IMR-90 (cell line): ENCODE measurements at regions not wholly inside any gene's neighbourhood (a gene's known extent, or its start where the extent isn't known, plus 50 kb on each side); places are given as distances from the start of the nearest gene placed in this dataset.

ENCODE experiments used
- ATAC-seq: fragments of 200-7000 bp; cut with Tn5 transposase; 2 replicates; pipeline ENCODE4 v1.9.1; 2020; ENCODE audit warnings: low read depth, mild to moderate bottlenecking, moderate library complexity
- BruUV-seq: library from RNA; stranded (reverse); fragments of 400-500 nt; replicated peaks from 2 replicates; lab custom pipeline; 2021; lab: Mats Ljungman, UMichigan
- CTCF ChIA-PET: fragments of 300-600 bp; formaldehyde crosslinking; extraction: SDS; loops from one replicate; lab custom pipeline; 2021; ENCODE audit warnings: antibody characterized with exemption; lab: Yijun Ruan, JAX
- POLR2A ChIA-PET: fragments of 300-600 bp; sonication (Branson Sonifier 250); formaldehyde crosslinking; loops from one replicate; lab custom pipeline; 2022; ENCODE audit warnings: antibody characterized with exemption; ENCODE audit not compliant: unreplicated experiment; lab: Charles Lee
- DNase-seq: peaks from one replicate; pipeline ENCODE4 v3.0.0; 2013
- H2AFZ ChIP-seq: replicated peaks from 2 replicates; pipeline ENCODE3; 2013; ENCODE audit warnings: low read length, mild to moderate bottlenecking; ENCODE audit not compliant: poor library complexity
- H2AK5ac ChIP-seq: 2 replicates; pipeline ENCODE4 v1.6.1; 2013; ENCODE audit warnings: low read depth, low read length, inconsistent platforms
- H2AK9ac ChIP-seq: replicated peaks from 2 replicates; pipeline ENCODE3; 2013; ENCODE audit warnings: mild to moderate bottlenecking, low read depth, low read length, moderate library complexity; ENCODE audit not compliant: poor library complexity
- H2BK120ac ChIP-seq: 2 replicates; pipeline ENCODE4 v1.6.1; 2013; ENCODE audit warnings: low read depth, low read length, inconsistent platforms
- H2BK15ac ChIP-seq: 3 replicates; pipeline ENCODE4 v1.6.1; 2013; ENCODE audit warnings: low read depth, low read length, inconsistent platforms
- H2BK20ac ChIP-seq: 2 replicates; pipeline ENCODE4 v1.6.1; 2013; ENCODE audit warnings: low read depth, mild to moderate bottlenecking, inconsistent platforms, low read length, moderate library complexity
- H2BK5ac ChIP-seq: 2 replicates; pipeline ENCODE4 v1.6.1; 2013; ENCODE audit warnings: mild to moderate bottlenecking, low read depth, low read length, inconsistent platforms; ENCODE audit not compliant: poor library complexity, severe bottlenecking
- H3K14ac ChIP-seq: replicated peaks from 2 replicates; pipeline ENCODE4 v1.6.1; 2013; ENCODE audit warnings: low read depth, low read length, inconsistent platforms
- H3K18ac ChIP-seq: 2 replicates; pipeline ENCODE4 v1.6.1; 2013; ENCODE audit warnings: low read depth, low read length, control low read depth
- H3K23ac ChIP-seq: 2 replicates; pipeline ENCODE4 v1.6.1; 2013; ENCODE audit warnings: low read depth, low read length, inconsistent platforms
- H3K27ac ChIP-seq: 2 replicates; pipeline ENCODE4 v1.5.1; 2013; ENCODE audit warnings: mild to moderate bottlenecking, control low read depth, low read length; ENCODE audit not compliant: insufficient read depth
- H3K27me3 ChIP-seq: 2 replicates; pipeline ENCODE4 v1.6.1; 2013; ENCODE audit warnings: low read length; ENCODE audit not compliant: control insufficient read depth, insufficient read depth
- H3K36me3 ChIP-seq: 2 replicates; pipeline ENCODE4 v1.6.1; 2013; ENCODE audit warnings: low read length, mixed read lengths; ENCODE audit not compliant: control insufficient read depth, insufficient read depth
- H3K4ac ChIP-seq: 2 replicates; pipeline ENCODE4 v1.6.1; 2013; ENCODE audit warnings: low read depth, low read length, inconsistent platforms
- H3K4me1 ChIP-seq: 2 replicates; pipeline ENCODE4 v1.6.1; 2013; ENCODE audit warnings: low read length, mixed read lengths; ENCODE audit not compliant: control insufficient read depth, insufficient read depth
- H3K4me2 ChIP-seq: 2 replicates; pipeline ENCODE4 v1.6.1; 2013; ENCODE audit warnings: low read depth, mild to moderate bottlenecking, control low read depth, low read length, moderate library complexity
- H3K4me3 ChIP-seq: 2 replicates; pipeline ENCODE4 v1.5.1; 2013; ENCODE audit warnings: low read depth, mild to moderate bottlenecking, control low read depth, low read length, moderate library complexity; ENCODE audit not compliant: insufficient read depth
- H3K56ac ChIP-seq: 2 replicates; pipeline ENCODE4 v1.6.1; 2013; ENCODE audit warnings: low read length, inconsistent platforms; ENCODE audit not compliant: insufficient read depth; ENCODE audit errors: extremely low read depth
- H3K79me1 ChIP-seq, 2 experiments: 2 replicates each; pipeline ENCODE4 v1.6.1; 2013; ENCODE audit warnings: low read length in 2 of 2, inconsistent platforms in 1 of 2, low read depth in 1 of 2
- H3K9ac ChIP-seq: 2 replicates; pipeline ENCODE4 v1.6.1; 2013; ENCODE audit warnings: low read depth, low read length, control low read depth
- H3K9me1 ChIP-seq: 2 replicates; pipeline ENCODE4 v1.6.1; 2013; ENCODE audit warnings: low read length, inconsistent platforms; ENCODE audit not compliant: insufficient read depth
- H3K9me3 ChIP-seq: 2 replicates; pipeline ENCODE4 v1.6.1; 2013; ENCODE audit warnings: low read length; ENCODE audit not compliant: control insufficient read depth, insufficient read depth
- H4K20me1 ChIP-seq: 2 replicates; pipeline ENCODE4 v1.6.1; 2013; ENCODE audit warnings: low read length, inconsistent platforms; ENCODE audit not compliant: insufficient read depth
- H4K5ac ChIP-seq: 2 replicates; pipeline ENCODE4 v1.6.1; 2013; ENCODE audit warnings: mild to moderate bottlenecking, low read depth, low read length, control low read depth
- H4K8ac ChIP-seq, 2 experiments: 2 replicates each; pipeline ENCODE4 v1.6.1; 2013; ENCODE audit warnings: low read depth in 2 of 2, low read length in 2 of 2, control low read depth in 1 of 2, inconsistent platforms in 1 of 2
- H4K91ac ChIP-seq: 2 replicates; pipeline ENCODE4 v1.6.1; 2013; ENCODE audit warnings: low read depth, low read length, inconsistent platforms; ENCODE audit not compliant: insufficient read depth
- BHLHE40 ChIP-seq: fragments of 150-350 bp; IDR thresholded peaks from 2 replicates; pipeline ENCODE4 v1.6.1; 2016; ENCODE audit warnings: mild to moderate bottlenecking, low read depth, low read length
- CTCF ChIP-seq: conservative IDR thresholded peaks from 2 replicates; pipeline ENCODE4 v1.5.1; 2012; ENCODE audit warnings: mild to moderate bottlenecking, low read depth, low read length, improper control_type of control experiment
- MAFK ChIP-seq: IDR thresholded peaks from 2 replicates; pipeline ENCODE4 v1.6.1; 2012; ENCODE audit warnings: low read depth, low read length, improper control_type of control experiment
- MAZ ChIP-seq: IDR thresholded peaks from 2 replicates; pipeline ENCODE4 v1.6.1; 2012; ENCODE audit warnings: low read depth, mild to moderate bottlenecking, low read length, improper control_type of control experiment, moderate library complexity, borderline replicate concordance
- RCOR1 ChIP-seq: IDR thresholded peaks from 2 replicates; pipeline ENCODE4 v1.6.1; 2012; ENCODE audit warnings: mild to moderate bottlenecking, low read length, improper control_type of control experiment; ENCODE audit not compliant: insufficient replicate concordance
- USF2 ChIP-seq: fragments of 150-350 bp; IDR thresholded peaks from 2 replicates; pipeline ENCODE4 v1.6.1; 2017; ENCODE audit warnings: mild to moderate bottlenecking, antibody characterized with exemption, low read length, low read depth
- dilution Hi-C: fragments of 300-500 bp; cut with HindIII; formaldehyde crosslinking; loops from one replicate; pipeline ENCODE4 v1.14.3; 2018; ENCODE audit warnings: low sequenced_read_pairs; ENCODE audit not compliant: unreplicated experiment
- in situ Hi-C: fragments of 300-500 bp; cut with MboI; formaldehyde crosslinking; loops from 3 replicates; pipeline ENCODE4 v1.14.3; 2019; ENCODE audit warnings: low sequenced_read_pairs, inconsistent platforms, mixed read lengths
- intact Hi-C: fragments of 100-400 bp; cut with micrococcal nuclease; formaldehyde crosslinking; loops from 2 replicates; pipeline ENCODE4 v1.10.0; 2022

GRCh38 chr13:79160818-79161217 lies 245.2 kb downstream of the RBM26 start:
- TF ChIP-seq BHLHE40 (no peak), MAFK (peak; percentile 80), RCOR1 (no peak), USF2 (no peak), MAZ (no peak), CTCF (no peak)
- Histone ChIP-seq H2AK5ac (no peak overlapping the region), H3K27me3 (no peaks in the 10 kb centered on the region), H4K20me1 (no peaks in the 10 kb centered on the region), H3K18ac (no peak overlapping the region), H2BK5ac (no peak overlapping the region), H3K9me3 (no peaks in the 10 kb centered on the region), H3K27ac (no peak overlapping the region), H2AFZ (no peak overlapping the region), H3K4me1 (no peaks in the 10 kb centered on the region), H3K14ac (no peak overlapping the region), H2BK20ac (no peak overlapping the region), H2BK120ac (no peak overlapping the region), H3K4ac (no peak overlapping the region), H4K5ac (no peak overlapping the region), H3K9ac (no peak overlapping the region), H3K4me3 (no peak overlapping the region), H3K23ac (no peak overlapping the region), H3K56ac (no peak overlapping the region), H3K4me2 (no peak overlapping the region), H3K9me1 (no peaks in the 10 kb centered on the region), H4K91ac (no peak overlapping the region), H3K36me3 (no peaks in the 10 kb centered on the region), H4K8ac (no peak overlapping the region), H2AK9ac (no peak overlapping the region), H2BK15ac (no peak overlapping the region), H3K79me1 (no peaks in the 10 kb centered on the region)
- DNase-seq (no peak), ATAC-seq (no peak)
- POLR2A ChIA-PET = no interaction called here
- in situ Hi-C loops (no loop called here), intact Hi-C loops (no loop called here), dilution Hi-C loops (no loop called here)
- CTCF ChIA-PET = no interaction called here
- BruUV-seq = no TSS peak
